B cell (primary cell): ENCODE measurements at regions not wholly inside any gene's neighbourhood (a gene's known extent, or its start where the extent isn't known, plus 50 kb on each side); places are given as distances from the start of the nearest gene placed in this dataset.

Experiments
- CTCF ChIP-seq: fragments of 200-600 bp; IDR thresholded peaks from one replicate; pipeline ENCODE4 v1.8.0; 2022; ENCODE audit warnings: antibody characterized with exemption, mild to moderate bottlenecking
- EZH2 ChIP-seq: IDR thresholded peaks from 2 replicates; pipeline ENCODE4 v1.6.1; 2012; ENCODE audit warnings: borderline replicate concordance, low read depth, mild to moderate bottlenecking, moderate library complexity, low read length; ENCODE audit not compliant: insufficient read depth, poor library complexity, severe bottlenecking

GRCh38 chr2:239489481-239489880, 88.7 kb upstream of the HDAC4 start:
- TF ChIP-seq CTCF: no peak
- no peak for TF ChIP-seq EZH2
